Trophoblast cell (in vitro differentiated cells and primary cell): ENCODE measurements at regions not wholly inside any gene's neighbourhood (a gene's known extent, or its start where the extent isn't known, plus 50 kb on each side); places are given as distances from the start of the nearest gene placed in this dataset.

ENCODE experiments used
- DNase-seq, 2 donors: peaks; one replicate each; pipeline ENCODE4 v3.0.0-alpha.2; 2016
- H2AFZ ChIP-seq: 2 replicates; pipeline ENCODE4 v1.6.1; 2013; ENCODE audit warnings: low read length, moderate library complexity, mild to moderate bottlenecking; ENCODE audit not compliant: insufficient read depth, poor library complexity
- H2AK5ac ChIP-seq: 2 replicates; pipeline ENCODE4 v1.6.1; 2013; ENCODE audit warnings: mild to moderate bottlenecking, low read length
- H2BK120ac ChIP-seq: 2 replicates; pipeline ENCODE4 v1.6.1; 2013; ENCODE audit warnings: low read length, mild to moderate bottlenecking, moderate library complexity; ENCODE audit not compliant: insufficient read depth, poor library complexity
- H2BK12ac ChIP-seq: 2 replicates; pipeline ENCODE4 v1.6.1; 2013; ENCODE audit warnings: mild to moderate bottlenecking, low read length, moderate library complexity
- H2BK5ac ChIP-seq: 2 replicates; pipeline ENCODE4 v1.6.1; 2013; ENCODE audit warnings: low read length, low read depth, moderate library complexity, mild to moderate bottlenecking; ENCODE audit not compliant: poor library complexity
- H3K14ac ChIP-seq: 2 replicates; pipeline ENCODE4 v1.6.1; 2013; ENCODE audit warnings: mild to moderate bottlenecking, low read length
- H3K18ac ChIP-seq: 2 replicates; pipeline ENCODE4 v1.6.1; 2013; ENCODE audit warnings: mild to moderate bottlenecking, low read length
- H3K23ac ChIP-seq: 2 replicates; pipeline ENCODE4 v1.6.1; 2013; ENCODE audit warnings: low read length
- H3K27ac ChIP-seq: 2 replicates; pipeline ENCODE4 v1.5.1; 2013; ENCODE audit warnings: low read depth, mild to moderate bottlenecking, inconsistent platforms, low read length, moderate library complexity
- H3K27me3 ChIP-seq: 2 replicates; pipeline ENCODE4 v1.6.1; 2013; ENCODE audit warnings: inconsistent platforms, mild to moderate bottlenecking, low read length, moderate library complexity; ENCODE audit not compliant: insufficient read depth
- H3K36me3 ChIP-seq, 2 experiments: 1 replicate in 1 of 2; 2 replicates in 1 of 2; pipeline ENCODE4 v1.6.1; 2013; ENCODE audit warnings: low read length in 2 of 2, mild to moderate bottlenecking in 2 of 2, moderate library complexity in 1 of 2; ENCODE audit not compliant: insufficient read depth in 2 of 2, control insufficient read depth in 1 of 2
- H3K4ac ChIP-seq: 2 replicates; pipeline ENCODE4 v1.6.1; 2013; ENCODE audit warnings: low read depth, mild to moderate bottlenecking, low read length, moderate library complexity
- H3K4me1 ChIP-seq, 2 experiments: 1 replicate in 1 of 2; 2 replicates in 1 of 2; pipeline ENCODE4 v1.6.1; 2013; ENCODE audit warnings: low read length in 2 of 2, mild to moderate bottlenecking in 2 of 2, moderate library complexity in 1 of 2; ENCODE audit not compliant: insufficient read depth in 2 of 2, control insufficient read depth in 1 of 2
- H3K4me2 ChIP-seq: 2 replicates; pipeline ENCODE4 v1.6.1; 2013; ENCODE audit warnings: inconsistent platforms, mild to moderate bottlenecking, low read length, moderate library complexity
- H3K4me3 ChIP-seq: 2 replicates; pipeline ENCODE4 v1.5.1; 2013; ENCODE audit warnings: mild to moderate bottlenecking, low read depth, low read length, inconsistent platforms
- H3K79me1 ChIP-seq: one replicate; pipeline ENCODE4 v1.6.1; 2013; ENCODE audit warnings: low read length
- H3K79me2 ChIP-seq: 2 replicates; pipeline ENCODE4 v1.6.1; 2013; ENCODE audit warnings: low read length, mild to moderate bottlenecking; ENCODE audit not compliant: control insufficient read depth, insufficient read depth, poor library complexity
- H3K9ac ChIP-seq: 2 replicates; pipeline ENCODE4 v1.6.1; 2013; ENCODE audit warnings: mild to moderate bottlenecking, low read length
- H3K9me3 ChIP-seq: 2 replicates; pipeline ENCODE4 v1.6.1; 2013; ENCODE audit warnings: low read depth, mild to moderate bottlenecking, control low read depth, inconsistent platforms, low read length; ENCODE audit not compliant: insufficient read depth
- H4K12ac ChIP-seq: 2 replicates; pipeline ENCODE4 v1.6.1; 2013; ENCODE audit warnings: low read depth, mild to moderate bottlenecking, low read length, moderate library complexity
- H4K8ac ChIP-seq: 2 replicates; pipeline ENCODE4 v1.6.1; 2013; ENCODE audit warnings: low read depth, mild to moderate bottlenecking, low read length, moderate library complexity
- H4K91ac ChIP-seq: one replicate; pipeline ENCODE4 v1.6.1; 2013; ENCODE audit warnings: low read depth, mild to moderate bottlenecking, low read length, moderate library complexity
- WGBS: extraction: QIAGEN DNeasy Blood & Tissue Kit; methylation state at CpG from one replicate; pipeline ENCODE4 v1.1.7; 2013; ENCODE audit warnings: missing lambda C conversion rate; ENCODE audit not compliant: insufficient read length, insufficient coverage; ENCODE audit errors: extremely low coverage; 5-methylcytosine and 5-hydroxymethylcytosine counted together

DNA sequence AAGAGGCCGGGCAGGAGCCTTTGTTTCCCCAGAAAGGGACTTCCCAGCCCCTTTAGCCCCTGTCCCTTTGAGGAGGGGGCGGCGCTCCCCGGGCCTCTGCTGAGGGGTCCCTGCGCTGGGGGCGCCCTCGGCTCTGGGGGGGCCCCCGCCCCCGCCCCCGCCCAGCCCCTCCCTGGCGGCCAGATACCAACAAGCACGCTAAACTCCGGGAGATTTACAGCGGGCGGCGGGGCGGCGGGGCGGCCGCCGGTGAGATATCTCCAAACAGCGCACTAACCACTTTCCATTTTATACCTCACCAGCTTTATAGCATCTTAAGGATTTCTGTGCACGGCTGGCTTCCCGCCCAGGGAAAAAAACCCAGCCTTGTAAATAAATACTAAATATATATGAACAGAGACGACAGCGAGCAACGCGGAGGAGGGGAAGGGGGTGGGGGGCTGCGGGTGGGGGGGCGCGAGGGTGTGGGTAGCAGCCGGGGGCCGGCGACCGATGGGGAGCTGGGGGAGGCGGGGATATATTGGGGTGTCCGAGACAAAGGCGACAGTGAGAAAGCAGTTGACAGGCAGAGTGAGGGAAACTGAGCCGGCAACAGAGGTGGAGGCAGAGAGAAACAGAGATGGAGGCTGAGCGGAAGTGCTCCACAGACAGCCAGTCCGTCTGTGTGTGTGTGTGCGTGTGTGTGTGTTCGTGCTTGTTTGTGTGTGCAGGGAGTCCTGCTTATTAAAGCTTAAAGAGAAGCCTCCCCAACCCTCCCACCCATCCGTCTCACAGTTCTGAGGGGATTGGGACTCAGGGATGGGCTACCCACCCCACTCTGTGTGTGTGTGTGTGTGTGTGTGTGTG lies 85.8 kb downstream of the HIF1AN start:
- Histone ChIP-seq H2AFZ (no peak overlapping the region), H3K9me3 (peaks cover 6% of the 10 kb centered on the region), H3K18ac (no peak overlapping the region), H3K9ac (no peak overlapping the region), H3K4ac (no peak overlapping the region), H2BK5ac (no peak overlapping the region), H2AK5ac (no peak overlapping the region), H3K27me3 (no peaks in the 10 kb centered on the region), H3K23ac (no peak overlapping the region), H3K4me3 (no peak overlapping the region), H3K36me3 (no peaks in the 10 kb centered on the region), H4K12ac (no peak overlapping the region), H3K27ac (no peak overlapping the region), H3K4me1 (no peaks in the 10 kb centered on the region), H2BK12ac (no peak overlapping the region), H3K4me2 (no peak overlapping the region), H3K79me1 (no peaks in the 10 kb centered on the region), H3K14ac (no peak overlapping the region), H4K91ac (no peak overlapping the region), H4K8ac (no peak overlapping the region), H3K79me2 (no peaks in the 10 kb centered on the region), H2BK120ac (no peak overlapping the region)
- DNase-seq: no peak
- no CpG with 5 or more reads among the region's 44 CpGs for WGBS

DNA sequence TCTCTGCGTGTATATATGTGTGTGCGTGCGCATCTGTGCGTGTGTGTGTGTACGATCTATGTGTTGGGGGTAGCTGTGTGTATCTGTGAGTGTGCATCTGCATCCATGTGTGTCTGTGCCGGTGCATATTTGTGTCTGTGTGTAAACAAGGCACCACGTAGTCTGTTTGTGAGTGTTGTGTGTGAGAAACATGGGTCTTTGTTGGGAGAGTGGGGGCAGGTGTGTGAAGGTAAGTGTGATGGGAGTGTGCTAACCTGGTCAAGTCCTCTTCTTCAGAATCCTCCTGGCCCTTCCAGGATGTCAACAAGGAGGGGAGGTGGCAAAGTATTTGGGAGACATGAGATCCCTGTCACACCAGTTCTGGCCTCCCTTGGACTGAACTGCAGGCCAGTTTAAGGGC lies 87.2 kb downstream of the HIF1AN start:
- Histone ChIP-seq H4K12ac (no peak overlapping the region), H3K27ac (no peak overlapping the region), H3K18ac (no peak overlapping the region), H2BK120ac (no peak overlapping the region), H3K27me3 (no peaks in the 10 kb centered on the region), H3K4me3 (no peak overlapping the region), H2AFZ (no peak overlapping the region), H3K4ac (no peak overlapping the region), H3K4me2 (no peak overlapping the region), H4K8ac (no peak overlapping the region), H3K79me2 (no peaks in the 10 kb centered on the region), H4K91ac (no peak overlapping the region), H3K79me1 (no peaks in the 10 kb centered on the region), H3K14ac (no peak overlapping the region), H3K36me3 (no peaks in the 10 kb centered on the region), H3K9ac (no peak overlapping the region), H3K4me1 (no peaks in the 10 kb centered on the region), H2BK12ac (no peak overlapping the region), H3K9me3 (peaks cover 6% of the 10 kb centered on the region), H2BK5ac (no peak overlapping the region), H2AK5ac (no peak overlapping the region), H3K23ac (no peak overlapping the region)
- DNase-seq: no peak
- WGBS: no CpG with 5 or more reads among the region's 7 CpGs

DNA sequence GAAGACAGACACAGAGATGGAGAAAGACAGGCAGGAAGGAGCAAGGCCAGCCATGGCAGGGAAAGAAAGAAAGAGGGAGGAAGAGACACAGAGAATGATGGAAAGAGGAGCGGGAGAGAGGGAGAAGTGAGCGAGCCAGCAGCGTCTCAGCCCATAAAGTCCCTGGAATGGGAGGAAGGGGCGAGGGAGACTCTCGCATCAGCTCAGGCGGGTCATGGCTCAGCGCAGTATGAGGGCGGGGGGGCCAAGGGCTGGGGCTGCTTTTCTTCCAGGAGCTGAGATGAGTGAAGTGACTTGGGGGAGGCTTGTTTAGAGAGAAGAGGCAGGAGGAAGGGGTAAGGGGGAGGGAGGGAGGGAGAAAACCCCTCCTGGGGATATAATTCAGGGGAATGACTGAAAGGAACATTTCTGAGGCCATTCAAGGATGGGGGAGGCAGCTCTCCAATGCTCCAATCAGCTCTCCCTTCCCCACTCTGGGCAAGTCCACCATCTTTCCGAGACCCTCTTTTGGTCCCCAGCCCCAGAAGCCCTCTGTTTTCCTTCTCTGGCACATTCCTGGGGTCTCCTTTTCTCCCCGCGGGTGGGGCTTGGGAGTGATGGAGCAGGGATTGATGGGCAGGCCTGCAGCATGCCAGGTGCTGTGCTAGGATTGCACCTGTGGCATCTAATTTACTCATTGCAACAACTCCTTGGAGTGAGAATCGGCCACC lies 87.9 kb downstream of the HIF1AN start:
- WGBS: no CpG with 5 or more reads among the region's 12 CpGs
- no peak overlapping the region for H2BK120ac ChIP-seq
- no peak overlapping the region for H4K8ac ChIP-seq
- H3K9me3 ChIP-seq: peaks cover 6% of the 10 kb centered on the region
- H3K23ac ChIP-seq: no peak overlapping the region
- H4K91ac ChIP-seq: no peak overlapping the region
- H3K36me3 ChIP-seq: no peaks in the 10 kb centered on the region
- no peak overlapping the region for H2BK12ac ChIP-seq
- no peak overlapping the region for H3K14ac ChIP-seq
- H3K27me3 ChIP-seq: no peaks in the 10 kb centered on the region
- no peak overlapping the region for H2BK5ac ChIP-seq
- no peak overlapping the region for H3K4ac ChIP-seq
- no peak overlapping the region for H2AFZ ChIP-seq
- H3K9ac ChIP-seq: no peak overlapping the region
- no peaks in the 10 kb centered on the region for H3K79me1 ChIP-seq
- no peak overlapping the region for H3K4me3 ChIP-seq
- H3K18ac ChIP-seq: no peak overlapping the region
- H2AK5ac ChIP-seq: no peak overlapping the region
- H4K12ac ChIP-seq: no peak overlapping the region
- H3K4me1 ChIP-seq: no peaks in the 10 kb centered on the region
- no peak for DNase-seq
- no peak overlapping the region for H3K27ac ChIP-seq
- no peak overlapping the region for H3K4me2 ChIP-seq
- no peaks in the 10 kb centered on the region for H3K79me2 ChIP-seq

DNA sequence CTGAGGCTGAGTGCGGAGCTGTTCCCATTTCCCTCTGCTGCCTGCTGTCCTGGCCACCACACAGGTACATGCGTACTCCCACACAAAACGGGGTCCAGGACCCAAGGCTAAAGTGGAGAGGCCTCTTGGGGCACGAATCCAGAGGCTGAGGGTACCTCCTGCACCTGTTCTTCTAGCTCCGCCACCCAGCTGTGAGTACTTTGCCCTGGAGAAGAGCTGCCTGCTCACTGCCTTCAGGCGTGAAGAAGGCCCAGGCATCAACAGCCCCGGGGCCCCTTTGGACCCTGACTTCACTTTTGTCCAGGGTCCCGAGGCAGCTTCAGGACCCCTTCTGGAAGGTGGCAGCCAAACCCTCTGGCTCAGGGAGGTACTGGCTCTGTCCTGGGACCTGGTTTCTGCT lies 88.6 kb downstream of the HIF1AN start:
- Histone ChIP-seq H4K8ac (no peak overlapping the region), H4K91ac (no peak overlapping the region), H3K27ac (no peak overlapping the region), H2AFZ (no peak overlapping the region), H4K12ac (no peak overlapping the region), H3K9ac (no peak overlapping the region), H2BK120ac (no peak overlapping the region), H2BK12ac (no peak overlapping the region), H3K27me3 (no peaks in the 10 kb centered on the region), H3K23ac (no peak overlapping the region), H2AK5ac (no peak overlapping the region), H3K79me1 (no peaks in the 10 kb centered on the region), H3K9me3 (peaks cover 6% of the 10 kb centered on the region), H3K18ac (no peak overlapping the region), H3K4me1 (no peaks in the 10 kb centered on the region), H3K4me2 (no peak overlapping the region), H3K4me3 (no peak overlapping the region), H3K4ac (no peak overlapping the region), H3K36me3 (no peaks in the 10 kb centered on the region), H3K79me2 (no peaks in the 10 kb centered on the region), H3K14ac (no peak overlapping the region), H2BK5ac (no peak overlapping the region)
- no CpG with 5 or more reads among the region's 8 CpGs for WGBS
- DNase-seq: no peak
